Adrenal gland (tissue), 5 donors: ENCODE measurements at regions not wholly inside any gene's neighbourhood (a gene's known extent, or its start where the extent isn't known, plus 50 kb on each side); places are given as distances from the start of the nearest gene placed in this dataset.

Experiments used
- POLR2A ChIP-seq, 2 donors: fragments of 450-650 bp; IDR thresholded peaks; one replicate each; pipeline ENCODE4 v1.6.1; 2017; ENCODE audit warnings: antibody characterized with exemption in 2 of 2, mild to moderate bottlenecking in 2 of 2, moderate library complexity in 1 of 2
- TF ChIP-seq, protein P1 (sequence below), 6 experiments: fragments of 450-650 bp in 4 of 6; fragments of 200-600 bp in 2 of 6; sonication (generic) in 1 of 6; IDR thresholded peaks; 1 replicate in 5 of 6; 2 replicates in 1 of 6; pipeline versions ENCODE4 v1.5.1 to v1.8.0; 2016 to 2021; ENCODE audit warnings: antibody characterized with exemption in 6 of 6, mild to moderate bottlenecking in 2 of 6, moderate library complexity in 1 of 6
- donor health status: DM: no; HTN: no; CAD: no.

DNA sequence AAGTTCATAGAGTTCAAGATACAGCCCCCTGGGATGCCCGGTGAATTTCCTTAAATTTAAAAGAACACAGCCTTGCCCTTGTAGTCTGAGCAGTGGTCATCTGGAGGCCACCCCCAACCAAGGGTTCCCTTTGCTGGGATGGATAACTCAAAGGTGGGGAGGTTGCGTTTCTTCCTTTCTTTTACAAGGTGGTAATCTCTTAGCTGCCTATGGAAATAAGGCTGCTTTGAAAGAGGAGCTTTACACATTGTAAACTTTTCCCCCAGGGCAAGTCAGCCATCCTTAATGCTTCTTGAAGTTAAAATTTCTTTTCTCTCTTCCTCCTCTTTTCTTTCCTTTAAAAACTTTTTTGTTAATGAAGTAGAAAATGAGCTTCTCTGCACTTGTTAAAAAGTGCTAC lies 71.2 kb upstream of the PRDM1 start:
- TF ChIP-seq, protein P1, sequence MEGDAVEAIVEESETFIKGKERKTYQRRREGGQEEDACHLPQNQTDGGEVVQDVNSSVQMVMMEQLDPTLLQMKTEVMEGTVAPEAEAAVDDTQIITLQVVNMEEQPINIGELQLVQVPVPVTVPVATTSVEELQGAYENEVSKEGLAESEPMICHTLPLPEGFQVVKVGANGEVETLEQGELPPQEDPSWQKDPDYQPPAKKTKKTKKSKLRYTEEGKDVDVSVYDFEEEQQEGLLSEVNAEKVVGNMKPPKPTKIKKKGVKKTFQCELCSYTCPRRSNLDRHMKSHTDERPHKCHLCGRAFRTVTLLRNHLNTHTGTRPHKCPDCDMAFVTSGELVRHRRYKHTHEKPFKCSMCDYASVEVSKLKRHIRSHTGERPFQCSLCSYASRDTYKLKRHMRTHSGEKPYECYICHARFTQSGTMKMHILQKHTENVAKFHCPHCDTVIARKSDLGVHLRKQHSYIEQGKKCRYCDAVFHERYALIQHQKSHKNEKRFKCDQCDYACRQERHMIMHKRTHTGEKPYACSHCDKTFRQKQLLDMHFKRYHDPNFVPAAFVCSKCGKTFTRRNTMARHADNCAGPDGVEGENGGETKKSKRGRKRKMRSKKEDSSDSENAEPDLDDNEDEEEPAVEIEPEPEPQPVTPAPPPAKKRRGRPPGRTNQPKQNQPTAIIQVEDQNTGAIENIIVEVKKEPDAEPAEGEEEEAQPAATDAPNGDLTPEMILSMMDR (IDR thresholded peaks at IDR 0.05): no peak
- TF ChIP-seq POLR2A (IDR thresholded peaks at IDR 0.05): no peak
